HEK293T (cell line): ENCODE measurements at regions not wholly inside any gene's neighbourhood (a gene's known extent, or its start where the extent isn't known, plus 50 kb on each side); places are given as distances from the start of the nearest gene placed in this dataset.

Experiments
- CTCF ChIA-PET: fragments of 350-600 bp; formaldehyde crosslinking; extraction: SDS; loops from one replicate; lab custom pipeline; 2021; ENCODE audit warnings: antibody characterized with exemption, inconsistent platforms; lab: Yijun Ruan, JAX
- POLR2A ChIA-PET: fragments of 350-600 bp; formaldehyde crosslinking; extraction: SDS; loops from one replicate; lab custom pipeline; 2020; ENCODE audit warnings: antibody characterized with exemption, inconsistent platforms; lab: Yijun Ruan, JAX
- DNase-seq: peaks from one replicate; pipeline ENCODE4 v3.0.0; 2012; ENCODE audit warnings: mixed read lengths; ENCODE audit errors: extremely low spot score
- ARNT ChIP-seq: fragments of 450-650 bp; IDR thresholded peaks from 2 replicates; pipeline ENCODE4 v1.6.1; 2017; ENCODE audit warnings: mild to moderate bottlenecking
- BHLHE40 ChIP-seq: fragments of 450-650 bp; IDR thresholded peaks from 2 replicates; pipeline ENCODE4 v1.6.1; 2016; ENCODE audit warnings: mild to moderate bottlenecking, moderate library complexity, borderline replicate concordance
- CTBP1 ChIP-seq: fragments of 450-650 bp; IDR thresholded peaks from 2 replicates; pipeline ENCODE4 v1.6.1; 2016; ENCODE audit warnings: borderline replicate concordance
- ELF4 ChIP-seq: fragments of 450-650 bp; IDR thresholded peaks from 2 replicates; pipeline ENCODE4 v1.6.1; 2017; ENCODE audit warnings: antibody characterized with exemption
- FOXA1 ChIP-seq: fragments of 450-650 bp; IDR thresholded peaks from 2 replicates; pipeline ENCODE4 v1.6.1; 2016; ENCODE audit warnings: mild to moderate bottlenecking
- FOXK2 ChIP-seq: fragments of 450-650 bp; IDR thresholded peaks from 2 replicates; pipeline ENCODE4 v1.6.1; 2016; ENCODE audit warnings: mild to moderate bottlenecking
- FOXM1 ChIP-seq: fragments of 450-650 bp; IDR thresholded peaks from 2 replicates; pipeline ENCODE4 v1.6.1; 2017; ENCODE audit warnings: mild to moderate bottlenecking, borderline replicate concordance
- HDGF ChIP-seq: fragments of 450-650 bp; IDR thresholded peaks from 2 replicates; pipeline ENCODE4 v1.6.1; 2017; ENCODE audit warnings: antibody characterized with exemption, borderline replicate concordance
- L3MBTL2 ChIP-seq: fragments of 450-650 bp; conservative IDR thresholded peaks from 2 replicates; pipeline ENCODE4 v1.6.1; 2016; ENCODE audit warnings: mild to moderate bottlenecking
- LEF1 ChIP-seq: fragments of 450-650 bp; IDR thresholded peaks from 2 replicates; pipeline ENCODE4 v1.6.1; 2017; ENCODE audit warnings: mild to moderate bottlenecking, borderline replicate concordance
- NFRKB ChIP-seq: fragments of 450-650 bp; IDR thresholded peaks from 2 replicates; pipeline ENCODE4 v1.6.1; 2016; ENCODE audit warnings: mild to moderate bottlenecking, moderate library complexity
- SP1 ChIP-seq: fragments of 450-650 bp; IDR thresholded peaks from 2 replicates; pipeline ENCODE4 v1.6.1; 2017
- SUZ12 ChIP-seq: fragments of 450-650 bp; IDR thresholded peaks from 2 replicates; pipeline ENCODE4 v1.6.1; 2016; ENCODE audit warnings: mild to moderate bottlenecking
- TARDBP ChIP-seq: fragments of 450-650 bp; IDR thresholded peaks from 2 replicates; pipeline ENCODE4 v1.6.1; 2016
- ZNF384 ChIP-seq: fragments of 450-650 bp; IDR thresholded peaks from 2 replicates; pipeline ENCODE4 v1.6.1; 2016
- TF ChIP-seq, protein P1 (sequence below): fragments of 450-650 bp; IDR thresholded peaks from 2 replicates; pipeline ENCODE4 v1.6.1; 2016

DNA sequence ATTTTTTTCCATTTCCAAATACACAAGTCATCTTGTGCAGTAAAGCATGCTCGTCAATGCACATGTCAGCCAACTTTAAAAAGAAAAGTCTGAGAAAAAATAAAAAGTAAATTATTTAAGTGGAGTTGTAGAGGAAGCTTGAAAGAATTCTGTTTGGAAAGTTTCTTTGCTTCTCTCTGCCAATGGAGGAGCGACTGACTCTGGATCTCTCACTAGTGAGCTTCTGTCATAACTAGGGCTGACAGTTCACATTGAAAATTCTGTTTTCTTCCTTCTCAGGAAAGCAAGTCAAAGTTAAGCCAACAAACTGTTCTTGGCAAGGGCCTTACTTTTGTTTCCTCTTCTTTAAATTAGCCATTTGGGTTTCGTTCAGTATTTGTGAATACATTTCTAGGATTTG is 298.2 kb downstream of the POU4F1 start:
- POLR2A ChIA-PET = no interaction called here
- DNase-seq = no peak
- TF ChIP-seq LEF1 = no peak
- TF ChIP-seq, protein P1, sequence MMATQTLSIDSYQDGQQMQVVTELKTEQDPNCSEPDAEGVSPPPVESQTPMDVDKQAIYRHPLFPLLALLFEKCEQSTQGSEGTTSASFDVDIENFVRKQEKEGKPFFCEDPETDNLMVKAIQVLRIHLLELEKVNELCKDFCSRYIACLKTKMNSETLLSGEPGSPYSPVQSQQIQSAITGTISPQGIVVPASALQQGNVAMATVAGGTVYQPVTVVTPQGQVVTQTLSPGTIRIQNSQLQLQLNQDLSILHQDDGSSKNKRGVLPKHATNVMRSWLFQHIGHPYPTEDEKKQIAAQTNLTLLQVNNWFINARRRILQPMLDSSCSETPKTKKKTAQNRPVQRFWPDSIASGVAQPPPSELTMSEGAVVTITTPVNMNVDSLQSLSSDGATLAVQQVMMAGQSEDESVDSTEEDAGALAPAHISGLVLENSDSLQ = no peak
- no peak for TF ChIP-seq FOXM1
- no peak for TF ChIP-seq HDGF
- TF ChIP-seq L3MBTL2 = no peak
- TF ChIP-seq ARNT = no peak
- no peak for TF ChIP-seq ZNF384
- TF ChIP-seq FOXK2 = no peak
- TF ChIP-seq ELF4 = no peak
- no peak for TF ChIP-seq BHLHE40
- no peak for TF ChIP-seq CTBP1
- TF ChIP-seq TARDBP = no peak
- TF ChIP-seq FOXA1 = no peak
- TF ChIP-seq SUZ12 = no peak
- no peak for TF ChIP-seq NFRKB
- TF ChIP-seq SP1 = no peak
- CTCF ChIA-PET = interaction anchor here (1.0 kb wide), 1 partner anchor 13 kb away, joined by 3 read pairs; no protein-coding TSS in a partner anchor

DNA sequence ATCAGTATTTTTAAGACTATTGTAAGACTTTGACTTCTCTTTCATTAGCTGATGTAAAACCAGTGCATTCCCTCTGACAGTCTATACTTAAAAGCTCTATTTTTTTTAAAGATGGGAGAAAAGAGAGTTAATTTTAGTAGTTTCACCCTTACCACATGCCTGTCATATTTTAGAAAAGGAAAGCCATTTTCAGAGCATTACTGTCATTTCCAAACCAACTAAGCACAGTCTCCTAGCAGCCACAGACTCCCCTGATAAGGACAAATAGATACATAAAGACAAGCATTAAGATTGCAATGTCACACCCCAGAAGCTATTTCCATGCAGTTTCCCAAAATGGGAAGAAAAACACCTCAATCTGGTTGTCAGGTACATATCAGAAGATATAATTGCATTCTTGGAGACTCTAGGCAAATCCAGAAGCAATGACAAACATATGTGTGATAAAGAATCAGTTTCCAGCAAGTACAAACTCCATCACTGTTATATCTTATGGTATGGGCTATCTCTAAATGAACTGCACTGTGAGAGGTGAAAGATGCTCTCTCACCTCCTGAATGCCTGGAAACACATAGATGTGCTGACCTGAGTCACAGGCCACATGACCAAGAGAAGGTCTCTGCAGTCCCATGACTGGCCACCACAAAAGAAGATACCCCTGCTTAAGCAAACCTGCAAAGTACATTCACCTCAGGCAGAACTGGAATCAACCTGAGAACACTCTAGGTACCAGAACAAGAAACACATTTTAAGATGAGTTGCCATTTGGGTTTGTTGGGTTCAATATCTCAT is 303.3 kb downstream of the POU4F1 start:
- DNase-seq = no peak
- TF ChIP-seq BHLHE40 (no peak), L3MBTL2 (no peak), FOXA1 (no peak), ZNF384 (no peak), FOXM1 (no peak), CTBP1 (no peak), NFRKB (no peak), TARDBP (no peak), SP1 (no peak), ARNT (no peak), FOXK2 (no peak), HDGF (no peak), LEF1 (no peak), ELF4 (no peak), SUZ12 (no peak)
- TF ChIP-seq, protein P1 = no peak
- CTCF ChIA-PET = interaction anchor here (0.6 kb wide), 1 partner anchor 548 kb away, joined by 7 read pairs; no protein-coding TSS in a partner anchor
- POLR2A ChIA-PET = no interaction called here

DNA sequence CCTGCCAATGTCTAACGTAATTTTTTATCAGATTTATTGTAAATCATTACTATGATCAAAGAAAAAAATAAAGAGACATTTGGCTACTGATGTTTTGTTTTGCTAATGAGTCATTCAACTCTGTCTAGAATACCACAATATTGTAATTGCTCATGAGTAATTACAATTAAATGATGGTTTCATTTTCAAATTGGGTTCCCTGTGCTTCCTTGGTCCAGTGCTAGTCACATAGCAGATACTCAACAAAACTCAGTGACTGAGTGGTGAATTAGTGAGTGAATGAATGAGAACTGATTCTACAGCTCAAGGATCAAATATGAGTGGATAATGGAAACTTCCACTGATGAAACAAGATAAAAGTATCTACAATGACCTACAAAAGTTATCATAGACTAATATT is 304.7 kb downstream of the POU4F1 start:
- POLR2A ChIA-PET = no interaction called here
- no peak for DNase-seq
- CTCF ChIA-PET = no interaction called here
- TF ChIP-seq ARNT (no peak), HDGF (no peak), SP1 (no peak)

DNA sequence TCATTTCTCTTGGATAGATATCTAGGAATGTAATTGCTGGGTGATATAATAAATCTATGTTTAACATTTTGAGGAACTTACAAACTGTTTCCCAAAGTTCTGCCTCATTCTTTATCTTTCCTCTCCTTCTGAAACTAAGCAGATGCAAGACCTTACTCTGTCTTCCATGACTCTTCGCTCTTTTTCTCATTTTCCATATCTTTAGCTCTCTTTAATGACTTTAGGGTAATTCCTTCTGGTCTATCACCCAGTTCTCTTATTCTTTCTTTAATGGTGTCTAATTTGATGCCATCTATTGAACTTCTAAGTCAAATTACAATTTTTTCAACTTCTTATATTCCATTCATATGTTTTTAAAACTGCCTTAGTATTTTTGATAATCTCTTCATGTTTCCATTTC is 316.6 kb downstream of the POU4F1 start:
- DNase-seq = no peak
- CTCF ChIA-PET = no interaction called here
- POLR2A ChIA-PET = no interaction called here
- TF ChIP-seq, protein P1 = no peak
- no peak for TF ChIP-seq FOXA1
- no peak for TF ChIP-seq FOXM1
- TF ChIP-seq SP1 = no peak
- no peak for TF ChIP-seq FOXK2
- TF ChIP-seq NFRKB = no peak
- TF ChIP-seq CTBP1 = no peak
- no peak for TF ChIP-seq LEF1
- no peak for TF ChIP-seq L3MBTL2
- TF ChIP-seq TARDBP = no peak
- TF ChIP-seq SUZ12 = no peak

DNA sequence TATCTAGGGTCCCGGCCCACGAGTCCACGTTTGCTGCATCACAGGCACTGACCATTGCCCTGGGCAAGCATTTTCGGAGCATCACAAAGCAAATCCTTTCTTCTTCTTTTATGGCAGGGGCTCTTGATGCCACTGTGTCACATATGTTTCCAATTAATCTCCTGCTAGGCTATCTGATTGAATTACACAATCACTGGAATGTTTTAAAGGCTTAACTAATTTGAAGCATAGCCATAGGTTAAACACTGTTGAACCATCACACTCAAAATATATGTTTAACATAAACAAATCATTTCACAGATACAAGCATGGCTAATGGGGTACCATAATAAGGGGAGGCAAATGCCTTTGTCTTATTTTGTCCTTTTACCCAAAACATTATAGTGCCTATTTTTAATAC is 338.3 kb downstream of the POU4F1 start:
- TF ChIP-seq FOXM1 (no peak), SP1 (no peak), FOXK2 (no peak), TARDBP (no peak), ARNT (no peak), CTBP1 (no peak), ZNF384 (no peak), ELF4 (no peak), SUZ12 (no peak), FOXA1 (no peak), BHLHE40 (no peak), NFRKB (no peak)
- TF ChIP-seq, protein P1 = no peak
- POLR2A ChIA-PET = no interaction called here
- DNase-seq = no peak
- CTCF ChIA-PET = no interaction called here

DNA sequence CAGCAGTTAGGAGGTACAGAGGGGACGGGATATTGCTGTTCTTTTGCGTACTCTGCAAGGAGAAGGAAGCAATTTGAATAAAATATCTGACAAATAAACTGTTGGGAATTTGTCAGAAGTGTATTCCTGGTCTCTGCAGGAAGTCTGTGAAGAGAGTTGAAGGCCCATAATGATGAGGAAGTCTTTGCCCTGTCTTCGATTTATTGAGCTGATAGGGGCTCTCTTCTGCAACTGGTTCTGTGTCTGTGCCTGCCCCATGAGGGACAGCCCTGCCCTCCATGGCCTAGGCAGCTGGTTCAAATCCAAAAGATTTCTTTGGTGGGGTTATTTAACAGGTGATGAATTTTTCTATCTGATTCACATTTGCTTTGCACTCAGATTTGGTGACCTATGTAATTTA is 339.7 kb upstream of the EDNRB start:
- CTCF ChIA-PET = no interaction called here

More for the DNA sequence above, 339.7 kb upstream of the EDNRB start:
- POLR2A ChIA-PET = no interaction called here
- TF ChIP-seq TARDBP (no peak), SUZ12 (no peak), NFRKB (no peak), FOXK2 (no peak), FOXM1 (no peak), HDGF (no peak), LEF1 (no peak), ELF4 (no peak)
- DNase-seq = no peak
